ENCODE measurements at regions not wholly inside any gene's neighbourhood (a gene's known extent, or its start where the extent isn't known, plus 50 kb on each side); places are given as distances from the start of the nearest gene placed in this dataset.
A peak's percentile ranks its signal among the peaks of the same experiment; 100 is the strongest.
"Not testable (repeated sequence)": the region's sequence is repeated elsewhere in the genome, so short reads cannot be mapped to it uniquely, and the experiment has no call there.

GRCh38 chr20:53866794-53867740, 203.3 kb downstream of the BCAS1 start:
- peak overlapping the region; percentile 19; the same call in 1 of the 2 replicates for H3K9ac ChIP-seq (ENCODE audit: low read depth, low read length)
- H3K9me3 ChIP-seq (ENCODE audit: control insufficient read depth, insufficient read depth, low read length), result no peaks in the 10 kb centered on the region
- H3K36me3 ChIP-seq (ENCODE audit: insufficient read depth, low read length), result no peaks in the 10 kb centered on the region
- peaks cover 58% of the 10 kb centered on the region for H3K4me1 ChIP-seq (ENCODE audit: insufficient read depth, low read length)

DNA sequence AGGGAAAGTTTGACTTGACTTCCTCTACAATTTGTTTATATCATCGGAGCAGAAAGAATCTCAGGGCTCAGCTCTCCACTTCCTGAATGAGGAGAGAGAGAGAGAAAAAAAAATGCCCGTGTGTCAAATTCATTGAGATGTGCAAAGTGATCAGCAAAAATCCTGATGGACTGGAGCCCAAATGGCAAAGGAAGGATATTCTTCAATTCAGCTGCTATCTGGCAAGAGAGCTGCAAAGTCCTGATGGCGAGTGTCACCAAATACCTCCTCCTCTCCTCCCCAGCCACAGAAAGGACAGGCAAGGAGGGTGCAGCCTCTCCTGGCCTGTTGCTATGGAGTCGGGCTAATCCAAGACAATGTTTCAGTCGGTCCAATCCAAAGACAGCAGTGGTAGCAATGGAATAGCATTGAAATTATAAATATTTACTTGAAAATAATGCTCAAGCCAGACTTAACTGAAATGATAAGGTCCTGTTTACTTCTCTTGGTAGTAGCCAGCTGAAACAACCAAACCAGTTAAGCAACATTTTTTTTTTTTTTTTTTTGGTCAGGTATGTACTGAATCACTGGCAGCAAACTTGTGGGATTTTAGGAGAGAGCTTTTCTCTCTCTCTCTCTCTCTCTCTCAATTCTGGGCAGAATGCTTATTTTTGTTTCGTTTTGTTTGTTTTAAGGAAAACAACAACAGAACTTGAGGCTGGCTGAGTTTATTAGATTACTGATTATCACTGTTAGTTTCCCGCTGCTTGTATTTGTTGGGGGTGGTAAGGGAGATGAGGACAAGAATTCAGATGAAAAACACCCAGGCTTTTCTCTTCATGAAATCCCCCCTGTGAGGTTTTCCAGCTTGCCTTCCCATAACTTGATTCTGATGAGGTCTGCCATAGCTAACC, 204.2 kb downstream of the BCAS1 start:
- H3K9ac ChIP-seq (ENCODE audit: low read depth, low read length), result peak overlapping the region; percentile 19; the same call in 1 of the 2 replicates
- H3K4me1 ChIP-seq (ENCODE audit: insufficient read depth, low read length), result peaks cover 57% of the 10 kb centered on the region
- no peaks in the 10 kb centered on the region for H3K36me3 ChIP-seq (ENCODE audit: insufficient read depth, low read length)
- H3K9me3 ChIP-seq (ENCODE audit: control insufficient read depth, insufficient read depth, low read length), result no peaks in the 10 kb centered on the region

DNA sequence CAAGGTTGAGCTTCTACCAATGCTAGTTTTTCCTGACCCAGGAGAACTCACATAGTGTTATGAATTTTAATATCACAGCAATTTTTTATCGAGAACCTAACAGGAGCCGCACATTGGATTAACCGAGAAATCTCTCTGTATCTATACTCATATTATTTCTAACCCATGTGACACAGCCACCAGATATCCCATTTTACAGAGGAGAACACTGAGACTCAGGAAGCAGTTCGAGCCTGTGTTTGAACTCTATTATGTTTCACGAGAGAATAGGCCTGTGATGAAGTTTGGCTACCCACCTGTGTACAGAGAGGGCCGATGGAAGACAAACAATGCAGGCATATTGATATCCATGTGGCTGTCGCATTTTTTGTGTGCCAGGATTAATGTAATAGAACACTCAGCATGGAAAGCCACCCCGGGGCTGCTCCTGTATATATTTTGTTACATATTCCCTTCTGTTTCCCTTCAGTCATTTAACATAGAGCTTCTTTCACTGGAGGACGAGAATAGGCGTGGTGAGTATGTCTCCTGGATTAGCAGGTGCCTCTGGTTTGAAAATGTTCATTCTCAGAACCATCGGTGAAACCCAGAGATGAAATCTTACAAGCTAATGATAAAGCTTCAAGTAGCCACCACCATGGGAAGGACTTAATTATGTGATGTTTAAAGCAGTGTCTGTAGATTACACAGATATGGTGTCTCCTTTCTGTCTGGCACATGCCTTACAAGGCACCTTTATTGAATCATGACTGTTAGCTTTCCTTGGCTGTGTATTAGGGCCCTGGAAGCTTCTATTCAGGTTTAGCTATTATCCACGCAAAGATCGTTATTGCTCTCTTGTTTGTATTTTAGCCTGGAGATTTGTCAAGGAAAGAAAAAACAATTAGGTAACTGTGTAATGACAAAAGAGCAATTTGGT, 205.4 kb downstream of the BCAS1 start:
- not testable (repeated sequence) for H3K9me3 ChIP-seq (ENCODE audit: control insufficient read depth, insufficient read depth, low read length); H3K9ac ChIP-seq (ENCODE audit: low read depth, low read length); H3K36me3 ChIP-seq (ENCODE audit: insufficient read depth, low read length)
- peaks cover 49% of the 10 kb centered on the region for H3K4me1 ChIP-seq (ENCODE audit: insufficient read depth, low read length)

DNA sequence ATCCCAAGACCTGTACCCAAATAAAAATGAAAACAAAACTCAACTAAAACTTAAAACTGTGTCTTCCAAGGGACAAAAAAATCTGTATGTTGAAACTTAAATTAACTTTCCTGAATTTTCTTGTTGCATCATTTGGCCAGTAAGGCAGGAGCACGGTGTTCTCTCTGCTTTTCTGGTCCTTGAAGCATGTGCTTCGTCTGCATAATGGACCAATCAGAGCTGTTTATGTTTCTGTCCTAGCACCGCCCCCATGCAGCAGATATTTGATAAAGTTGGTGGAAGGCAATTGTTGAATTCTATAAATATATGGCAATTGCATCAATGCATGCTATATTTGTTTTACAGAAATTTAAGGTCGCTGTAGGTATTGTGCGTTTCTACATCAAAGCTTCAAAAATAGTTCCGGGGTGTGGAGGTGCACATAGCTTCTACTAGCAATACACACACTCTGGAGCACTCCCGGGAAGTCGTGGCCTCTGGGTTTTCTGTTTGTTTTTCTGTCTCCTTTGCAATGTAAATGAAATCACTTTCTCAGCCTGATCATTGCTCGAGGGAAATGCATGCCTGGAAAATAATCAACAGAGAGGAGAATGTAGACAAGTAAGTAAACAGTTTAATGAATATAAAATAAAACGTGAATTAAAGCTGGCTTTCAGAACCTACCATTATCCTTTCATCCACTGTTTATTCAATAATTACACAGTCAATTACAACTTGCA, 206.3 kb downstream of the BCAS1 start:
- H3K9ac ChIP-seq (ENCODE audit: low read depth, low read length); H3K9me3 ChIP-seq (ENCODE audit: control insufficient read depth, insufficient read depth, low read length); H3K36me3 ChIP-seq (ENCODE audit: insufficient read depth, low read length): not testable (repeated sequence)
- H3K4me1 ChIP-seq (ENCODE audit: insufficient read depth, low read length), result peaks cover 48% of the 10 kb centered on the region

DNA sequence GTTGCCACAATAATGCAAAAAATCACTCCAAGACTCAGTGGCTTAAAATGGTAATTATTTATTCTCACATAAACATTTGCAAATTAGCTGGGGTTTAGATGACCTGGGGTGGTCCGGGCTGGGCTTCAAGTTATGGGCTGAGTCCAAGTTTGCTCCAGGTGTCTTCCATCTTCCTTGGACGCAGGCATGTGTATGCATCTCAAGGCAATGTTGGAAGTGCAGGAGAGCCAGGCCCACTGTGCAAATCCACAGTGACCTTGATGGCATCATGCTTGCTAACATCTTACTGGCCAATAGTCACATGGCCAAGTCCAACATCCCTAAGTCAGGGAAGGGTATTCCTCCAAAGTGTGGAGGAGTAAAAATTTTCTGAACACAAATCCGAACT, 206.9 kb downstream of the BCAS1 start:
- H3K36me3 ChIP-seq (ENCODE audit: insufficient read depth, low read length); H3K9me3 ChIP-seq (ENCODE audit: control insufficient read depth, insufficient read depth, low read length); H3K9ac ChIP-seq (ENCODE audit: low read depth, low read length): not testable (repeated sequence)
- H3K4me1 ChIP-seq (ENCODE audit: insufficient read depth, low read length), result peaks cover 48% of the 10 kb centered on the region

DNA sequence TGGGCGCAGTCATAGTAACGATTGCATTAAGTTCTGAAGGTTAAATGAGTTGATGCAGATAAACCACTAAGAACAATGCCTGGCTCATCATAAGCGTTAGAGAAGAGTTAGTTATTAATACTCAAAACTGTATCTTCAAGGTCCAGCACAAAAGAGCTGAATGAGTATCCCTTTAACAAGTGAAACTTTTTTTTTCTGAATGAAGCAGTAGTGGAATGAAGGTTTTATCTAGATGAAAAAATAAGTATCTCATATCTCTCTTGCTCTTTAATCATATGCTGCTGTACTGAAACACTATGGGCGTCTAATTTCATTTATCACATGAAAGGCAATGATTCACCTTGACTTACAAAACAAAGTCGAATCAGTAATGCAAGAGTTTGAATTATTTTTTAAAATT, 207.4 kb downstream of the BCAS1 start:
- not testable (repeated sequence) for H3K9ac ChIP-seq (ENCODE audit: low read depth, low read length); H3K9me3 ChIP-seq (ENCODE audit: control insufficient read depth, insufficient read depth, low read length); H3K36me3 ChIP-seq (ENCODE audit: insufficient read depth, low read length)
- H3K4me1 ChIP-seq (ENCODE audit: insufficient read depth, low read length), result peaks cover 48% of the 10 kb centered on the region

GRCh38 chr20:53862490-53862889, 207.9 kb downstream of the BCAS1 start:
- H3K4me1 ChIP-seq (ENCODE audit: insufficient read depth, low read length), result peaks cover 47% of the 10 kb centered on the region
- H3K9me3 ChIP-seq (ENCODE audit: control insufficient read depth, insufficient read depth, low read length), result not testable (repeated sequence)

GRCh38 chr20:53862136-53862397, 208.3 kb downstream of the BCAS1 start:
- not testable (repeated sequence) for H3K9ac ChIP-seq (ENCODE audit: low read depth, low read length); H3K9me3 ChIP-seq (ENCODE audit: control insufficient read depth, insufficient read depth, low read length); H3K36me3 ChIP-seq (ENCODE audit: insufficient read depth, low read length)
- peaks cover 46% of the 10 kb centered on the region for H3K4me1 ChIP-seq (ENCODE audit: insufficient read depth, low read length)

More at GRCh38 chr20:53862490-53862889, 207.9 kb downstream of the BCAS1 start:
- H3K9ac ChIP-seq (ENCODE audit: low read depth, low read length); H3K36me3 ChIP-seq (ENCODE audit: insufficient read depth, low read length): not testable (repeated sequence)

DNA sequence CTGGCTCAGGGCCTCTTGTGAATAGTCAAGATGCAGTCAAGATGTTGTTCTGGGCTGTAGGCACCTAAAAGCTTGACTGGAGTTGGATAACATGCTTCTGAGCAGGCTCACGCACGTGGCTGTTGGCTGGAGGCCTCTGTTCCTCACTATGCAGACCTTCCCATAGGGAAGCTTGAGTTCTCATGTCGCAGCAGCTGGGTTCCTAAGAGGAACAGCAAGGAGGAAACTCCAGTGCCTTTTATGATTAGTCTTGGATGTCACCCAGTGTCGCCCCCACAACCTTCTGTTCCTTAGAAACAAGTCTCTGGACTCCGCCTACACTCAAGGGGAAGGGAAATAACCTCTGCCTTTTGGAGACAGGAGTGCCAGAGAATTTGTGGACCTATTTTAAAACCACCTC, 210.7 kb downstream of the BCAS1 start:
- Histone ChIP-seq H3K36me3 (ENCODE audit: insufficient read depth, low read length) (no peaks in the 10 kb centered on the region), H3K4me1 (ENCODE audit: insufficient read depth, low read length) (peaks cover 28% of the 10 kb centered on the region), H3K9me3 (ENCODE audit: control insufficient read depth, insufficient read depth, low read length) (no peaks in the 10 kb centered on the region), H3K9ac (ENCODE audit: low read depth, low read length) (no peak overlapping the region)

DNA sequence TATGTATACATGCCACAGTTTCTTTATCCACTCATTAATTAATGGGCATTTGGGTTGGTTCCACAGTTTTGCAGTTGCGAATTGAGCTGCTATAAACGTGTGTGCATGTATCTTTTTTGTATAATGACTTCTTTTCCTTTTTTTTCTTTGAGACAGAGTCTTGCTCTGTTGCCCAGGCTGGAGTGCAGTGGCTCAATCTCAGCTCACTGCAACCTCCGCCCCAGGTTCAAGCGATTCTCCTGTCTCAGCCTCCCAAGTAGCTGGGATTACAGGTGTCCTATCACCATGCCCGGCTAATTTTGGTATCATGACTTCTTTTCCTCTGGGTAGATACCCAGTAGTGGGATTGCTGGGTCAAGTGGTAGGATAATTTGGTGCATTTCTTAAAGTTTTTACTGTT, 211.4 kb downstream of the BCAS1 start:
- peaks cover 23% of the 10 kb centered on the region for H3K4me1 ChIP-seq (ENCODE audit: insufficient read depth, low read length)
- not testable (repeated sequence) for H3K36me3 ChIP-seq (ENCODE audit: insufficient read depth, low read length); H3K9me3 ChIP-seq (ENCODE audit: control insufficient read depth, insufficient read depth, low read length); H3K9ac ChIP-seq (ENCODE audit: low read depth, low read length)

GRCh38 chr20:53858516-53858915, 211.9 kb downstream of the BCAS1 start:
- H3K4me1 ChIP-seq (ENCODE audit: insufficient read depth, low read length), result peaks cover 18% of the 10 kb centered on the region
- H3K36me3 ChIP-seq (ENCODE audit: insufficient read depth, low read length); H3K9ac ChIP-seq (ENCODE audit: low read depth, low read length); H3K9me3 ChIP-seq (ENCODE audit: control insufficient read depth, insufficient read depth, low read length): not testable (repeated sequence)

DNA sequence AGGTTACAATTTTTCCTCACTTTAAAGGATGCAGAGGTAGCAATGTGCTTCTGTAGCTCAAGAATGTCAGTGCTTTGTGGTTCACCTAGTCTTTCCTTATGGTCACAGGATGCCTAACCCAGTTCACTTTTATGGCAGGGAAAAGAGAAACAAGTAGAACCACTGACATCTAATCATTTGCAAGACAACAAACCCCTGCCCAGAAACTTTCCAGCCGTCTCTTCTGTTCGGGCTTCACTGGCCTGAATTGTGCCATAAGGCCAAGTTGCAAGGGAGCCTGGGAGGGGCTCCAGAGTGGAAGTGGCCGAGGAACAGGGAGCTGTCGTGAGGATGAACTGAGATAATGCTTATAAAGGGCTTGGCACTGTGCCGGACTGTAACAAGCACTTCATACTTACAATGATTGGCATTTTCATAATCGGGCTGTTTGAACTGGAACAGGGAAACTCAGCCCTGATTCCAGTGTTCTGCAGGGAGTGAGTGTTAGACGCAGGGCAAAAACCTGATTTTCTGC, 212.6 kb downstream of the BCAS1 start:
- peaks cover 5% of the 10 kb centered on the region; the same call in 1 of the 2 replicates for H3K9me3 ChIP-seq (ENCODE audit: control insufficient read depth, insufficient read depth, low read length)
- H3K9ac ChIP-seq (ENCODE audit: low read depth, low read length), result no peak overlapping the region
- peaks cover 13% of the 10 kb centered on the region for H3K4me1 ChIP-seq (ENCODE audit: insufficient read depth, low read length)
- H3K36me3 ChIP-seq (ENCODE audit: insufficient read depth, low read length), result no peaks in the 10 kb centered on the region
